A549 (cell line): ENCODE measurements at regions not wholly inside any gene's neighbourhood (a gene's known extent, or its start where the extent isn't known, plus 50 kb on each side); places are given as distances from the start of the nearest gene placed in this dataset.

Experiments
- CEBPB ChIP-seq, 2 experiments: fragments of >200 bp in 1 of 2; sonication (Bioruptor Twin) in 1 of 2; formaldehyde crosslinking in 1 of 2; IDR thresholded peaks; 2 replicates each; pipeline ENCODE4 v1.6.1; 2012 to 2016
- EP300 ChIP-seq, 2 experiments: fragments of >200 bp; sonication (Bioruptor Twin); formaldehyde crosslinking; IDR thresholded peaks; 2 replicates in 1 of 2; 3 replicates in 1 of 2; pipeline ENCODE4 v1.6.1; 2016 to 2017
- FOSL2 ChIP-seq, 2 experiments: fragments of 450-650 bp in 1 of 2; fragments of >200 bp in 1 of 2; sonication (Bioruptor Twin) in 1 of 2; formaldehyde crosslinking; IDR thresholded peaks; 2 replicates each; pipeline versions ENCODE4 v1.5.0 to v1.6.1; 2016 to 2020; ENCODE audit warnings: mild to moderate bottlenecking in 1 of 2, moderate library complexity in 1 of 2
- HDAC2 ChIP-seq: fragments of 200-600 bp; sonication (generic); IDR thresholded peaks from 2 replicates; pipeline ENCODE4 v1.6.1; 2016
- JUN ChIP-seq, 2 experiments: fragments of >200 bp; sonication (Bioruptor Twin); formaldehyde crosslinking; IDR thresholded peaks; 2 replicates in 1 of 2; 3 replicates in 1 of 2; pipeline ENCODE4 v1.6.1; 2016 to 2017
- MAZ ChIP-seq: fragments of 150-350 bp; IDR thresholded peaks from 2 replicates; pipeline ENCODE4 v1.6.1; 2014; ENCODE audit warnings: antibody characterized with exemption, low read depth, low read length, borderline replicate concordance
- PHF8 ChIP-seq: fragments of 200-600 bp; sonication (generic); IDR thresholded peaks from 2 replicates; pipeline ENCODE4 v1.6.1; 2016; ENCODE audit warnings: low read depth, mild to moderate bottlenecking, antibody characterized with exemption, moderate library complexity, borderline replicate concordance
- POLR2AphosphoS2 ChIP-seq: conservative IDR thresholded peaks from 2 replicates; pipeline ENCODE4 v1.6.1; 2012; ENCODE audit warnings: low read length, improper control_type of control experiment, inconsistent platforms
- RNF2 ChIP-seq: fragments of 200-600 bp; sonication (generic); IDR thresholded peaks from 2 replicates; pipeline ENCODE4 v1.6.1; 2016; ENCODE audit warnings: low read depth, mild to moderate bottlenecking, antibody characterized with exemption, moderate library complexity, borderline replicate concordance
- SREBF2 ChIP-seq: fragments of 450-650 bp; IDR thresholded peaks from 2 replicates; pipeline ENCODE4 v1.6.1; 2014; ENCODE audit warnings: mild to moderate bottlenecking, moderate library complexity
- TF ChIP-seq, protein P1 (sequence below): fragments of >200 bp; sonication (Bioruptor Twin); formaldehyde crosslinking; IDR thresholded peaks from 3 replicates; pipeline ENCODE4 v1.5.1; 2016
- TF ChIP-seq, protein P2 (sequence below): fragments of 250-450 bp; sonication (Bioruptor Pico); IDR thresholded peaks from 2 replicates; pipeline ENCODE4 v1.5.0; 2020; ENCODE audit warnings: low read depth, mild to moderate bottlenecking, moderate library complexity
- TF ChIP-seq, protein P3 (sequence below): fragments of 200-600 bp; sonication (generic); IDR thresholded peaks from 2 replicates; pipeline ENCODE4 v1.6.1; 2016; ENCODE audit warnings: antibody characterized with exemption, mild to moderate bottlenecking, moderate library complexity

DNA sequence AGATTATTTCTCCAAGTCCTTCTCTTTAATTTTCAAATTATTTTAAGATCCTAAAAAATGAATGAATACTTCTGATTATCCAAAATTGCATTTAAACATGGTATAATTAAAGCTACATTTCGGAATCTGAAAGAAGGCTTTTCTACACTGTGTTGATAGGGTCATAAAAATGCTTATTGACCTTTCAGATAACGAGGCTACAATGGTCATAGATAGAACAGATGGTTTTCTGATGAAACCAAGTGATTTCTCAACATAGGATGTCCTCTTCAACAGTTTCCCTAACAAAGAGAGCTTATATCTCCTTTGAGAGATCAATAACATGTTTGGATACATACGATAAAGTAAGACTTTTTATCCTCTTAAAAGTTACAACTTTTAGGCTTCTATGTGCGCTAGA lies 201.1 kb downstream of the PTH2R start:
- no peak for TF ChIP-seq HDAC2
- TF ChIP-seq PHF8, result no peak
- TF ChIP-seq JUN (IDR thresholded peaks at IDR 0.05), result no peak
- TF ChIP-seq, protein P1, sequence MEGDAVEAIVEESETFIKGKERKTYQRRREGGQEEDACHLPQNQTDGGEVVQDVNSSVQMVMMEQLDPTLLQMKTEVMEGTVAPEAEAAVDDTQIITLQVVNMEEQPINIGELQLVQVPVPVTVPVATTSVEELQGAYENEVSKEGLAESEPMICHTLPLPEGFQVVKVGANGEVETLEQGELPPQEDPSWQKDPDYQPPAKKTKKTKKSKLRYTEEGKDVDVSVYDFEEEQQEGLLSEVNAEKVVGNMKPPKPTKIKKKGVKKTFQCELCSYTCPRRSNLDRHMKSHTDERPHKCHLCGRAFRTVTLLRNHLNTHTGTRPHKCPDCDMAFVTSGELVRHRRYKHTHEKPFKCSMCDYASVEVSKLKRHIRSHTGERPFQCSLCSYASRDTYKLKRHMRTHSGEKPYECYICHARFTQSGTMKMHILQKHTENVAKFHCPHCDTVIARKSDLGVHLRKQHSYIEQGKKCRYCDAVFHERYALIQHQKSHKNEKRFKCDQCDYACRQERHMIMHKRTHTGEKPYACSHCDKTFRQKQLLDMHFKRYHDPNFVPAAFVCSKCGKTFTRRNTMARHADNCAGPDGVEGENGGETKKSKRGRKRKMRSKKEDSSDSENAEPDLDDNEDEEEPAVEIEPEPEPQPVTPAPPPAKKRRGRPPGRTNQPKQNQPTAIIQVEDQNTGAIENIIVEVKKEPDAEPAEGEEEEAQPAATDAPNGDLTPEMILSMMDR, result no peak
- no peak for TF ChIP-seq EP300 (IDR thresholded peaks at IDR 0.05)
- TF ChIP-seq, protein P2, sequence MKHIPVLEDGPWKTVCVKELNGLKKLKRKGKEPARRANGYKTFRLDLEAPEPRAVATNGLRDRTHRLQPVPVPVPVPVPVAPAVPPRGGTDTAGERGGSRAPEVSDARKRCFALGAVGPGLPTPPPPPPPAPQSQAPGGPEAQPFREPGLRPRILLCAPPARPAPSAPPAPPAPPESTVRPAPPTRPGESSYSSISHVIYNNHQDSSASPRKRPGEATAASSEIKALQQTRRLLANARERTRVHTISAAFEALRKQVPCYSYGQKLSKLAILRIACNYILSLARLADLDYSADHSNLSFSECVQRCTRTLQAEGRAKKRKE, result no peak
- TF ChIP-seq POLR2AphosphoS2, result no peak
- no peak for TF ChIP-seq CEBPB (IDR thresholded peaks at IDR 0.05)
- TF ChIP-seq, protein P3, sequence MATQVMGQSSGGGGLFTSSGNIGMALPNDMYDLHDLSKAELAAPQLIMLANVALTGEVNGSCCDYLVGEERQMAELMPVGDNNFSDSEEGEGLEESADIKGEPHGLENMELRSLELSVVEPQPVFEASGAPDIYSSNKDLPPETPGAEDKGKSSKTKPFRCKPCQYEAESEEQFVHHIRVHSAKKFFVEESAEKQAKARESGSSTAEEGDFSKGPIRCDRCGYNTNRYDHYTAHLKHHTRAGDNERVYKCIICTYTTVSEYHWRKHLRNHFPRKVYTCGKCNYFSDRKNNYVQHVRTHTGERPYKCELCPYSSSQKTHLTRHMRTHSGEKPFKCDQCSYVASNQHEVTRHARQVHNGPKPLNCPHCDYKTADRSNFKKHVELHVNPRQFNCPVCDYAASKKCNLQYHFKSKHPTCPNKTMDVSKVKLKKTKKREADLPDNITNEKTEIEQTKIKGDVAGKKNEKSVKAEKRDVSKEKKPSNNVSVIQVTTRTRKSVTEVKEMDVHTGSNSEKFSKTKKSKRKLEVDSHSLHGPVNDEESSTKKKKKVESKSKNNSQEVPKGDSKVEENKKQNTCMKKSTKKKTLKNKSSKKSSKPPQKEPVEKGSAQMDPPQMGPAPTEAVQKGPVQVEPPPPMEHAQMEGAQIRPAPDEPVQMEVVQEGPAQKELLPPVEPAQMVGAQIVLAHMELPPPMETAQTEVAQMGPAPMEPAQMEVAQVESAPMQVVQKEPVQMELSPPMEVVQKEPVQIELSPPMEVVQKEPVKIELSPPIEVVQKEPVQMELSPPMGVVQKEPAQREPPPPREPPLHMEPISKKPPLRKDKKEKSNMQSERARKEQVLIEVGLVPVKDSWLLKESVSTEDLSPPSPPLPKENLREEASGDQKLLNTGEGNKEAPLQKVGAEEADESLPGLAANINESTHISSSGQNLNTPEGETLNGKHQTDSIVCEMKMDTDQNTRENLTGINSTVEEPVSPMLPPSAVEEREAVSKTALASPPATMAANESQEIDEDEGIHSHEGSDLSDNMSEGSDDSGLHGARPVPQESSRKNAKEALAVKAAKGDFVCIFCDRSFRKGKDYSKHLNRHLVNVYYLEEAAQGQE, result no peak
- TF ChIP-seq MAZ, result no peak
- TF ChIP-seq SREBF2, result no peak
- no peak for TF ChIP-seq RNF2
- TF ChIP-seq FOSL2 (IDR thresholded peaks at IDR 0.05), result no peak
- no peak for TF ChIP-seq FOSL2 (CRISPR knock-in tag; IDR thresholded peaks at IDR 0.05)
